Endodermal cell (in vitro differentiated cells): ENCODE measurements at regions not wholly inside any gene's neighbourhood (a gene's known extent, or its start where the extent isn't known, plus 50 kb on each side); places are given as distances from the start of the nearest gene placed in this dataset.

Experiments
- DNase-seq: peaks from one replicate; pipeline ENCODE4 v3.0.0-alpha.2; 2017
- H3K27ac ChIP-seq: 2 replicates; pipeline ENCODE4 v1.5.1; 2013; ENCODE audit warnings: mild to moderate bottlenecking, low read depth, low read length, moderate library complexity
- H3K27me3 ChIP-seq: 2 replicates; pipeline ENCODE4 v1.6.1; 2013; ENCODE audit warnings: mild to moderate bottlenecking, low read length, moderate library complexity; ENCODE audit not compliant: insufficient read depth, control insufficient read depth, poor library complexity, severe bottlenecking
- H3K36me3 ChIP-seq: 2 replicates; pipeline ENCODE4 v1.7.0; 2013; ENCODE audit warnings: mild to moderate bottlenecking, low read length, moderate library complexity; ENCODE audit not compliant: control insufficient read depth, insufficient read depth
- H3K4me1 ChIP-seq: one replicate; pipeline ENCODE4 v1.7.0; 2013; ENCODE audit warnings: low read length; ENCODE audit not compliant: control insufficient read depth, insufficient read depth
- H3K4me3 ChIP-seq: 2 replicates; pipeline ENCODE4 v1.5.1; 2013; ENCODE audit warnings: mild to moderate bottlenecking, low read length, moderate library complexity
- H3K9ac ChIP-seq: 2 replicates; pipeline ENCODE4 v1.6.1; 2013; ENCODE audit warnings: mild to moderate bottlenecking, low read length, moderate library complexity; ENCODE audit not compliant: poor library complexity, severe bottlenecking; ENCODE audit errors: extremely low read depth
- H3K9me3 ChIP-seq: 2 replicates; pipeline ENCODE4 v1.6.1; 2013; ENCODE audit warnings: mild to moderate bottlenecking, low read length, moderate library complexity; ENCODE audit not compliant: control insufficient read depth
- H3K27ac Mint-ChIP-seq: 2 replicates; pipeline ENCODE4 v1.8.0; 2020; ENCODE audit warnings: mixed read lengths
- H3K27me3 Mint-ChIP-seq: 2 replicates; pipeline ENCODE4 v1.8.0; 2021; ENCODE audit warnings: mild to moderate bottlenecking, mixed read lengths; ENCODE audit not compliant: insufficient read depth
- H3K36me3 Mint-ChIP-seq: 2 replicates; pipeline ENCODE4 v1.8.0; 2020; ENCODE audit warnings: low read depth, mixed read lengths
- H3K4me1 Mint-ChIP-seq: 2 replicates; pipeline ENCODE4 v1.8.0; 2020; ENCODE audit warnings: mixed read lengths
- H3K4me3 Mint-ChIP-seq: 2 replicates; pipeline ENCODE4 v1.8.0; 2020; ENCODE audit warnings: mild to moderate bottlenecking, moderate library complexity, mixed read lengths
- H3K9me3 Mint-ChIP-seq: 2 replicates; pipeline ENCODE4 v1.8.0; 2020; ENCODE audit warnings: mild to moderate bottlenecking, mixed read lengths
- CTCF ChIP-seq: fragments of 200-600 bp; sonication (generic); conservative IDR thresholded peaks from 2 replicates; pipeline ENCODE4 v1.5.0; 2021; ENCODE audit warnings: antibody characterized with exemption, mild to moderate bottlenecking
- WGBS, 2 experiments: methylation state at CpG; one replicate each; pipeline versions ENCODE4 v1.1.5 to v1.1.7; 2013; ENCODE audit warnings: missing lambda C conversion rate in 2 of 2, mixed read lengths in 1 of 2; ENCODE audit not compliant: insufficient coverage in 1 of 2, insufficient read length in 1 of 2; 5-methylcytosine and 5-hydroxymethylcytosine counted together

GRCh38 chr2:177080746-177081284, 131.8 kb upstream of the HNRNPA3 start:
- no peak for DNase-seq
- Histone ChIP-seq H3K4me3 (no peak overlapping the region), H3K9me3 (no peaks in the 10 kb centered on the region), H3K9ac (no peak overlapping the region), H3K36me3 (no peaks in the 10 kb centered on the region), H3K4me1 (peaks cover 14% of the 10 kb centered on the region), H3K27me3 (peaks cover 25% of the 10 kb centered on the region), H3K27ac (no peak overlapping the region)
- WGBS, 2 experiments = 99 to 100% methylated on average over 3 of the region's 3 CpGs
- no peak for TF ChIP-seq CTCF
- no peaks in the 10 kb centered on the region for H3K9me3 Mint-ChIP-seq
- H3K27me3 Mint-ChIP-seq = peaks cover 9% of the 10 kb centered on the region
- H3K4me1 Mint-ChIP-seq = peaks cover 16% of the 10 kb centered on the region
- H3K36me3 Mint-ChIP-seq = no peaks in the 10 kb centered on the region
- H3K27ac Mint-ChIP-seq = no peak overlapping the region
- no peak overlapping the region for H3K4me3 Mint-ChIP-seq

- Histone ChIP-seq H3K4me3 (no peak overlapping the region), H3K4me1 (peaks cover 5% of the 10 kb centered on the region), H3K9me3 (no peaks in the 10 kb centered on the region), H3K27me3 (peaks cover 10% of the 10 kb centered on the region), H3K9ac (no peak overlapping the region), H3K27ac (no peak overlapping the region), H3K36me3 (no peaks in the 10 kb centered on the region)
- H3K36me3 Mint-ChIP-seq = no peaks in the 10 kb centered on the region
- no peak for DNase-seq
- no peak overlapping the region for H3K27ac Mint-ChIP-seq
- 90 to 91% methylated on average over 3 to 4 of the region's 4 CpGs for WGBS, 2 experiments
- H3K4me1 Mint-ChIP-seq = no peaks in the 10 kb centered on the region
- no peak overlapping the region for H3K4me3 Mint-ChIP-seq
- no peak for TF ChIP-seq CTCF
- H3K9me3 Mint-ChIP-seq = no peaks in the 10 kb centered on the region
- H3K27me3 Mint-ChIP-seq = peaks cover 5% of the 10 kb centered on the region
Measured at GRCh38 chr2:177084607-177085006, 128.0 kb upstream of the HNRNPA3 start.

- H3K4me3 ChIP-seq = no peak overlapping the region
Measured at GRCh38 chr2:177088529-177088928, 124.1 kb upstream of the HNRNPA3 start.

More at GRCh38 chr2:177088529-177088928, 124.1 kb upstream of the HNRNPA3 start:
- H3K27ac Mint-ChIP-seq = no peak overlapping the region
- H3K27me3 Mint-ChIP-seq = peaks cover 8% of the 10 kb centered on the region
- no peaks in the 10 kb centered on the region for H3K9me3 Mint-ChIP-seq
- no peaks in the 10 kb centered on the region for H3K27me3 ChIP-seq
- H3K27ac ChIP-seq = no peak overlapping the region
- DNase-seq = no peak
- no peak overlapping the region for H3K4me3 Mint-ChIP-seq
- no peak for TF ChIP-seq CTCF
- no peaks in the 10 kb centered on the region for H3K4me1 ChIP-seq
- no peaks in the 10 kb centered on the region for H3K36me3 Mint-ChIP-seq
- H3K9me3 ChIP-seq = no peaks in the 10 kb centered on the region
- 83% methylated on average over 2 of the region's 2 CpGs; no CpG with 5 or more reads in 1 of the 2 experiments for WGBS, 2 experiments
- H3K4me1 Mint-ChIP-seq = no peaks in the 10 kb centered on the region
- no peak overlapping the region for H3K9ac ChIP-seq
- no peaks in the 10 kb centered on the region for H3K36me3 ChIP-seq
